ENCODE measurements at regions not wholly inside any gene's neighbourhood (a gene's known extent, or its start where the extent isn't known, plus 50 kb on each side); places are given as distances from the start of the nearest gene placed in this dataset.

DNA sequence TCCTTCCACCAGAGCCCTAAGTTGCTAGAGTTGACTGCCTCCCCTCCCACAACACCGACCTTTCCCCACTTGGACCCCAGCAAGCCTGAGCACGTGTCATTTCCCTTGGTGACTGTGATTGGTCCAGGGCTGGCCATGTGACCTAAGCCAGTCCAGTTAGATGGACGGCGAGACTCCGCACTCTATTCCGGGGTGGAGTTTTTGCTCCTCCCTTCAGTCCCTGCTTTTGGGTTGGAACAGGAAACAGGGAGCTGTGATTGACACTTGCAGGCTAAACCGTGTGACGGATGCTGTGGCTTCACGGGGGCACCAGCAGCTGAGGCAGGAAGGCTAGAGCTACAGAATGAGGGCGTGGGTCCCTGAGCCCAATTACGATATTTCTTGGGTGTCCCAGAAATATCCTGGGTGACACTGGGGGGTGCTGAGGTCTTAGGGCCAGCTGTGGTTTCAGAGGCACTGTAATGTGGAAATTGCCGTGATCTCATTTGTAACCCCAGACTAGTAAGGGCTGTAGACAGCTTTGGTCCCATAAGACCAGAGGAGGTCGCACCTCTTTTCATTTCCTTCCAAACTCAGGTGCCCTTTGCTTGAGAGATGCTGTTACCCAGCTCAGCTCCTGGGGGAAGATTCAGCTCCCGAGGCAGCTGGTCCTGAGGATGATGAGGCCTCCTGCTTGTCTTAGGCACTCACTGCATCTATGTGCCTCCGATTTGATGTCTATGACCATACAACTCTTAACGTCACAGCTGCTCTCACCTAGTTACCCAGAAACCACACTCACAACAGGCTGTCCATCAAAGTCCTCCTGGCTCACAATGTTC, 102.7 kb upstream of the NPTX2 start:
- Histone ChIP-seq H3K4me3 (ENCODE audit: low read depth, low read length) (no peak overlapping the region), H3K36me3 (ENCODE audit: control insufficient read depth, insufficient read depth, low read length) (no peaks in the 10 kb centered on the region), H3K27me3 (ENCODE audit: control insufficient read depth, insufficient read depth, low read length) (no peaks in the 10 kb centered on the region)
- DNase-seq (ENCODE audit: low read depth): no peak
- TF ChIP-seq, protein P1, sequence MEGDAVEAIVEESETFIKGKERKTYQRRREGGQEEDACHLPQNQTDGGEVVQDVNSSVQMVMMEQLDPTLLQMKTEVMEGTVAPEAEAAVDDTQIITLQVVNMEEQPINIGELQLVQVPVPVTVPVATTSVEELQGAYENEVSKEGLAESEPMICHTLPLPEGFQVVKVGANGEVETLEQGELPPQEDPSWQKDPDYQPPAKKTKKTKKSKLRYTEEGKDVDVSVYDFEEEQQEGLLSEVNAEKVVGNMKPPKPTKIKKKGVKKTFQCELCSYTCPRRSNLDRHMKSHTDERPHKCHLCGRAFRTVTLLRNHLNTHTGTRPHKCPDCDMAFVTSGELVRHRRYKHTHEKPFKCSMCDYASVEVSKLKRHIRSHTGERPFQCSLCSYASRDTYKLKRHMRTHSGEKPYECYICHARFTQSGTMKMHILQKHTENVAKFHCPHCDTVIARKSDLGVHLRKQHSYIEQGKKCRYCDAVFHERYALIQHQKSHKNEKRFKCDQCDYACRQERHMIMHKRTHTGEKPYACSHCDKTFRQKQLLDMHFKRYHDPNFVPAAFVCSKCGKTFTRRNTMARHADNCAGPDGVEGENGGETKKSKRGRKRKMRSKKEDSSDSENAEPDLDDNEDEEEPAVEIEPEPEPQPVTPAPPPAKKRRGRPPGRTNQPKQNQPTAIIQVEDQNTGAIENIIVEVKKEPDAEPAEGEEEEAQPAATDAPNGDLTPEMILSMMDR (IDR thresholded peaks at IDR 0.05; ENCODE audit: insufficient read depth, low read length, severe bottlenecking): no peak
- FAIRE-seq: peak; percentile 81

DNA sequence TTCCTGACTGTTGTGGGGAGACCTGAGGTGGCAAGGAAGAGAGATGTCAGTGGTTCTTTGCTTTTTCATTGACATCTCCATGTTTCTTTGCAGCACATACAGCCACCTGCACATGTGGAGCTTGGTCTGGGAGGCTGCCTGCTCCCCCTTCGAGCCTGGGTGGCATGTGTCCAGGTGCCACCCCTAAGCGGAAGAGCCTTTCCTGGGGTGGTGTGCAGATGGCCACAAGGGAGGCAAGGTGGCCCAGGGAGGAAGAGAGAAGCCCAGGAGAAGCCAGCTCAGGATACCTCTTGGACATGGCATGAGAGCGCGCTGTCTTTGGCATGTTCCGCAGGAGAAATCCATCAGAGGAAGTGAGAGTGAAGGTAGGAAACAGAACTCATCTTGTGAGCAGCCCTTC, 105.9 kb upstream of the NPTX2 start:
- DNase-seq (ENCODE audit: low read depth) (no peak), FAIRE-seq (no peak)
- H3K4me3 ChIP-seq (ENCODE audit: low read depth, low read length): no peak overlapping the region
- TF ChIP-seq, protein P1 (IDR thresholded peaks at IDR 0.05; ENCODE audit: insufficient read depth, low read length, severe bottlenecking): no peak
- no peaks in the 10 kb centered on the region for H3K36me3 ChIP-seq (ENCODE audit: control insufficient read depth, insufficient read depth, low read length)
- no peaks in the 10 kb centered on the region for H3K27me3 ChIP-seq (ENCODE audit: control insufficient read depth, insufficient read depth, low read length)

DNA sequence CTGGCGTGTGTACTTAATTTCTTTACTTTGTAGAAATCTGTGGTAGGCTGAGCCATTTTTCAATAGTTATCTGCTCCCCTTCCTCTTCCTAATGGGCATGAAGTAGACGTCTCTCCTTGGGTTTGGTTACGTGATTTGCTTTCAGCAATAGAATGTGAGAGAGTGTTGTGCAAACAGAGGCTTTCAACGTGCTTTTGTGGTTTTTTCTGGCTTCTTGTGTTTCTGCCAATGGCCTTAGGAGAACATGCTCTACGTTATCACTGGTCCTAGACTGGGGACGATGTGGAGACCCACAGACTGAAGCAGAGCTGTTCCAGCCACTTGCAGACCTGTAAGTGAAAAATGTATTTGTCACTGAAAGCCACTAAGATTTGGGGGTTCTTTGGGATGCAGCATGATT, 107.2 kb upstream of the NPTX2 start:
- FAIRE-seq (no peak), DNase-seq (ENCODE audit: low read depth) (no peak)
- Histone ChIP-seq H3K27me3 (ENCODE audit: control insufficient read depth, insufficient read depth, low read length) (no peaks in the 10 kb centered on the region), H3K4me3 (ENCODE audit: low read depth, low read length) (no peak overlapping the region), H3K36me3 (ENCODE audit: control insufficient read depth, insufficient read depth, low read length) (no peaks in the 10 kb centered on the region)
- TF ChIP-seq, protein P1 (IDR thresholded peaks at IDR 0.05; ENCODE audit: insufficient read depth, low read length, severe bottlenecking): no peak

DNA sequence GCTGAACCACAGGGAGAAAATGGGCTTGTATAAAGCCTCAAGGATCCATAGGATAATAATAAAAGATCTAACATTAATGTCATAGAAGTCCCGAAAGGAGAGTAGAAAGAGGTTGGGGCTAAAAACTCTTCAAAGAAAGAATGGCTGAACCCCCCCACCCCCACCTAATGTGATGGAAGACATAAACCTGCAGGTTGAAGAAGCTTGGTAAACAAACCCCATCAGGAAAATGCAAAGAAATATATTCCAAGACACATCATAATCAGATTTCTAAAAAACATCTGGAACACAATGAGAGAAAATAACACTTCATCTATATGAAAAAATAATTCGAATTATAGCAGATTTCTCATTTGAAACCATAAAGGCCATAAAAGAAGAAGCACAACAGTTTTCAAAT, 105.6 kb upstream of the BAIAP2L1 start:
- H3K4me3 ChIP-seq (ENCODE audit: low read depth, low read length): no peak overlapping the region
- FAIRE-seq (no peak), DNase-seq (ENCODE audit: low read depth) (no peak)
- no peaks in the 10 kb centered on the region for H3K36me3 ChIP-seq (ENCODE audit: control insufficient read depth, insufficient read depth, low read length)
- no peaks in the 10 kb centered on the region for H3K27me3 ChIP-seq (ENCODE audit: control insufficient read depth, insufficient read depth, low read length)
- TF ChIP-seq, protein P1 (IDR thresholded peaks at IDR 0.05; ENCODE audit: insufficient read depth, low read length, severe bottlenecking): no peak

DNA sequence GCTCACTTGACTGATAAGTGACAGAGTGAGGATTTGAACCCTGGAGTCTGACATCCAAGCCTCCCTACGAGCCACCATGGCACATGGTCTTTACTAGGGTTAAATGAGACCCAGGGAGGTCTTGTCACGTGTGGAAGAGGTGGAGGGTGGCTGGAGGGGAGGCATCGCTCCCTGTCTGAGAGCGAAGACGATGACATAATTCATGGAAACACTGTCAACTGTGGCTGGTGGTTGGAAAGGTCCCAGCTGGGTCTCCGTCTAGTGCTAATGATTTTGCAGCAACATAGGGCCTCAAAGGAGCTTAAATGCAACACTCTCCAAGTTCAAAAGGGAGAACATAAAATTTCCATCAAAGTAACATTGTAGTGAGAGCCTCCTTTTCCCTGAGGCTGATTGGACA, 99.9 kb upstream of the BAIAP2L1 start:
- H3K27me3 ChIP-seq (ENCODE audit: control insufficient read depth, insufficient read depth, low read length): no peaks in the 10 kb centered on the region
- TF ChIP-seq, protein P1 (IDR thresholded peaks at IDR 0.05; ENCODE audit: insufficient read depth, low read length, severe bottlenecking): no peak
- FAIRE-seq (no peak), DNase-seq (ENCODE audit: low read depth) (no peak)
- no peaks in the 10 kb centered on the region for H3K36me3 ChIP-seq (ENCODE audit: control insufficient read depth, insufficient read depth, low read length)
- no peak overlapping the region for H3K4me3 ChIP-seq (ENCODE audit: low read depth, low read length)

DNA sequence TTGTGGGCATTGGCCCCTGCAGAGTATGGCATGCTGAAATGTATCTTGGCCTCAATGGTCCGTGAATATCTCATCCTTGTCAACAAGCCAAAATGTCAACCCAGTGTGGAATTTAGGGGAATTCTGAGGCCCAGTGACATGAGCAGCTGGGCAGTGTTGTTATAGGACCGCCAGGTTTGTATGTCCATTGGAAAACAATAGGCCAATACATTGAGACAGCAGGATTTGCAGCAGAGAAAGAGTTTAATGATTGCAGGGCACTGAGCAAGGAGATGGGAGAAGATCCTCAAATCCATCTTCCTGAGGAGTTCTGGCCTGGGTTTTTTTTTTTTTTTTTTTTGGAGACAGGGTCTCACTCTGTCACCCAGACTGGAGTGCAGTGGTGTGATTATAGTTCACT, 95.7 kb upstream of the BAIAP2L1 start:
- no peaks in the 10 kb centered on the region for H3K36me3 ChIP-seq (ENCODE audit: control insufficient read depth, insufficient read depth, low read length)
- H3K27me3 ChIP-seq (ENCODE audit: control insufficient read depth, insufficient read depth, low read length): no peaks in the 10 kb centered on the region
- no peak overlapping the region for H3K4me3 ChIP-seq (ENCODE audit: low read depth, low read length)
- TF ChIP-seq, protein P1 (IDR thresholded peaks at IDR 0.05; ENCODE audit: insufficient read depth, low read length, severe bottlenecking): no peak
- no peak for FAIRE-seq
- no peak for DNase-seq (ENCODE audit: low read depth)
